ENCODE measurements at regions not wholly inside any gene's neighbourhood (a gene's known extent, or its start where the extent isn't known, plus 50 kb on each side); places are given as distances from the start of the nearest gene placed in this dataset.

DNA sequence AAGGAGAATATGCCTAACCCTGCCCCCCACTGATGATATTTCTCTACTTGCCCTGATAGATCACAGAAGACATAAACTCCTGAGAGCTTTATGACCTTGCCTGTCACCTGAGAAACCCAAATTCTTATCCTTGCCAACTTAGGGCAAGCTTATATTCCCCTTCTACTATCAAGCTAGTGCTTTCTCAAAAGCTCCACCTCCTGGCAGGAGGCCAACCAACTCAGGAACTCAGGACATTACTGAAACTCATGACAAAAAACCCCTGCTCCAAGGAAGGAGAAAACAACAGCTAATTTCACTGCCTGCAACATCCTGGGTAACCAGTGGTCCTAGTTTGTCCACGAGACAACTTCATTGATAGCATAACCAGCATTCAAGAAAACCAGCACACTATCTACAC lies 60.9 kb upstream of the FSCB start:
- H3K79me2 ChIP-seq: no peaks in the 10 kb centered on the region
- no peak overlapping the region for H3K27ac ChIP-seq
- H3K4me3 ChIP-seq (ENCODE audit: low read depth, low read length): no peak overlapping the region

DNA sequence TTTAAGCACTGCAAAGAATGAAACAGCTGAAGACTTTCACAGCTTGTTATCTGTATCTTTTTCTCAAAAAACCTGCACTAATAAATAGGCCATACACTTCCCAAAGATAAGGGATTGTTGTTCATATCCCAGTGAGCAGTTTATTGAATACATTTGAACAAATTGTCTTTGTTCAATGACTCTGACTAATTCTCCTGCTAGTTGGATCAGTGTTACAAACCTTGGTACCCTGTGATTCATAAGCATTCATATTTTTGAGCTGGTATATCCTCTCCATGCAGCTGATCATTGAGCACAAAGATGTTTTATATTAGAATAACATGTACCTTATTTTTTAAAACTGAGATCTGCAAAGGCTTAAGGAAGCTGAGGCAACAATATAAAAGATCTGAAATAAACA lies 58.9 kb upstream of the FSCB start:
- H3K4me3 ChIP-seq (ENCODE audit: low read depth, low read length): no peak overlapping the region

More for the DNA sequence above, 60.9 kb upstream of the FSCB start:
- H3K9me3 ChIP-seq (ENCODE audit: control insufficient read depth, low read length): no peaks in the 10 kb centered on the region
- no peaks in the 10 kb centered on the region for H3K27me3 ChIP-seq (ENCODE audit: control insufficient read depth, insufficient read depth, low read length)
- H3K36me3 ChIP-seq (ENCODE audit: control insufficient read depth, insufficient read depth, low read length): no peaks in the 10 kb centered on the region
- TF ChIP-seq, protein P1, sequence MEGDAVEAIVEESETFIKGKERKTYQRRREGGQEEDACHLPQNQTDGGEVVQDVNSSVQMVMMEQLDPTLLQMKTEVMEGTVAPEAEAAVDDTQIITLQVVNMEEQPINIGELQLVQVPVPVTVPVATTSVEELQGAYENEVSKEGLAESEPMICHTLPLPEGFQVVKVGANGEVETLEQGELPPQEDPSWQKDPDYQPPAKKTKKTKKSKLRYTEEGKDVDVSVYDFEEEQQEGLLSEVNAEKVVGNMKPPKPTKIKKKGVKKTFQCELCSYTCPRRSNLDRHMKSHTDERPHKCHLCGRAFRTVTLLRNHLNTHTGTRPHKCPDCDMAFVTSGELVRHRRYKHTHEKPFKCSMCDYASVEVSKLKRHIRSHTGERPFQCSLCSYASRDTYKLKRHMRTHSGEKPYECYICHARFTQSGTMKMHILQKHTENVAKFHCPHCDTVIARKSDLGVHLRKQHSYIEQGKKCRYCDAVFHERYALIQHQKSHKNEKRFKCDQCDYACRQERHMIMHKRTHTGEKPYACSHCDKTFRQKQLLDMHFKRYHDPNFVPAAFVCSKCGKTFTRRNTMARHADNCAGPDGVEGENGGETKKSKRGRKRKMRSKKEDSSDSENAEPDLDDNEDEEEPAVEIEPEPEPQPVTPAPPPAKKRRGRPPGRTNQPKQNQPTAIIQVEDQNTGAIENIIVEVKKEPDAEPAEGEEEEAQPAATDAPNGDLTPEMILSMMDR (IDR thresholded peaks at IDR 0.05): no peak
- no peak overlapping the region for H3K4me2 ChIP-seq (ENCODE audit: low read length)
- no peak overlapping the region for H3K9ac ChIP-seq
- no peaks in the 10 kb centered on the region for H3K4me1 ChIP-seq
- no peak overlapping the region for H2AFZ ChIP-seq

DNA sequence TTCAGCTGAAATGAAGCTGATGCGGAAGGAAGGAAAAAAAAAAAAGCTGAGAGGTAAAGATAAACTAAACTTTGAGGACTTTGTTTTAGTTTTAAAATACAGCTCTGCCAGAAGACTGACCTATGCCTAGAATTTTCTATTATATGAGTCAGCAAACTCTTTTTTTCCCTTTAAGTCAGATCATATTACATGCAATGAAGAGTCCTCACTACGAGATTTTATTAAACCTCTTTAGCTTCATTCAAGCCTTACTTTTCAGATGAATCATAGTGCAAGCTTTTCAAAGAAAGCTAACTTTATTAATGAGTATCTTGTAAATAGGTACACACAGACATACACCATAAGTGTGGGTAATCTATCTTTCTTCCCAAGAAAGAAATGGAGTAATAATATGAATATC lies 57.8 kb upstream of the FSCB start:
- TF ChIP-seq, protein P1 (IDR thresholded peaks at IDR 0.05): no peak
- Histone ChIP-seq H3K27me3 (ENCODE audit: control insufficient read depth, insufficient read depth, low read length) (no peaks in the 10 kb centered on the region), H3K79me2 (no peaks in the 10 kb centered on the region), H3K9me3 (ENCODE audit: control insufficient read depth, low read length) (no peaks in the 10 kb centered on the region), H3K9ac (no peak overlapping the region), H3K4me1 (no peaks in the 10 kb centered on the region), H3K4me2 (ENCODE audit: low read length) (no peak overlapping the region), H3K27ac (no peak overlapping the region), H3K4me3 (ENCODE audit: low read depth, low read length) (no peak overlapping the region), H3K36me3 (ENCODE audit: control insufficient read depth, insufficient read depth, low read length) (no peaks in the 10 kb centered on the region), H2AFZ (no peak overlapping the region)

More for the DNA sequence above, 58.9 kb upstream of the FSCB start:
- H3K9me3 ChIP-seq (ENCODE audit: control insufficient read depth, low read length): no peaks in the 10 kb centered on the region
- no peaks in the 10 kb centered on the region for H3K36me3 ChIP-seq (ENCODE audit: control insufficient read depth, insufficient read depth, low read length)
- no peak overlapping the region for H3K27ac ChIP-seq
- no peaks in the 10 kb centered on the region for H3K79me2 ChIP-seq
- no peak overlapping the region for H3K4me2 ChIP-seq (ENCODE audit: low read length)
- no peaks in the 10 kb centered on the region for H3K4me1 ChIP-seq
- H2AFZ ChIP-seq: no peak overlapping the region
- no peaks in the 10 kb centered on the region for H3K27me3 ChIP-seq (ENCODE audit: control insufficient read depth, insufficient read depth, low read length)
- TF ChIP-seq, protein P1 (IDR thresholded peaks at IDR 0.05): no peak
- no peak overlapping the region for H3K9ac ChIP-seq
